ENCODE measurements at regions not wholly inside any gene's neighbourhood (a gene's known extent, or its start where the extent isn't known, plus 50 kb on each side); places are given as distances from the start of the nearest gene placed in this dataset.

- TF ChIP-seq JUN (IDR thresholded peaks at IDR 0.05; ENCODE audit: borderline replicate concordance, insufficient read depth, insufficient read length, low read depth) (no peak), MAX (IDR thresholded peaks at IDR 0.05; ENCODE audit: insufficient read depth, insufficient read length) (no peak), EZH2 (IDR thresholded peaks at IDR 0.05; ENCODE audit: borderline replicate concordance, low read depth, low read length, severe bottlenecking) (no peak), POLR2A (IDR thresholded peaks at IDR 0.05; ENCODE audit: low read depth, low read length) (no peak), MYC (IDR thresholded peaks at IDR 0.05; ENCODE audit: low read depth, low read length) (no peak), FOS (IDR thresholded peaks at IDR 0.05; ENCODE audit: borderline replicate concordance, insufficient read depth, low read length) (no peak), POLR2AphosphoS5 (IDR thresholded peaks at IDR 0.05; ENCODE audit: insufficient read depth, low read depth, low read length) (no peak), CTCF (IDR thresholded peaks at IDR 0.05; ENCODE audit: extremely low read depth in 1 of 2, insufficient read depth in 1 of 2, low read depth in 1 of 2, low read length in 2 of 2) (no peak), GATA2 (IDR thresholded peaks at IDR 0.05; ENCODE audit: insufficient read depth, insufficient read length, low read depth, low read length) (no peak)
- Histone ChIP-seq H2AFZ (ENCODE audit: low read depth, low read length) (no peak overlapping the region), H3K4me2 (ENCODE audit: insufficient read depth, low read length) (no peak overlapping the region), H3K79me2 (ENCODE audit: control insufficient read depth, insufficient read depth, low read length) (no peaks in the 10 kb centered on the region), H3K9me3 (replicated peaks; ENCODE audit: control insufficient read depth, insufficient read depth, low read length) (no peaks in the 10 kb centered on the region), H3K27ac (ENCODE audit: insufficient read depth, low read depth, low read length) (no peak overlapping the region), H4K20me1 (replicated peaks; ENCODE audit: control insufficient read depth, extremely low read depth, insufficient read depth, low read length) (no peaks in the 10 kb centered on the region), H3K36me3 (ENCODE audit: control insufficient read depth in 2 of 2, extremely low read depth in 1 of 2, insufficient read depth in 2 of 2, low read length in 2 of 2) (no peaks in the 10 kb centered on the region), H3K9ac (replicated peaks; ENCODE audit: extremely low read depth, insufficient read depth, low read length) (no peak overlapping the region), H3K9me1 (replicated peaks; ENCODE audit: control insufficient read depth, extremely low read depth, insufficient read depth, low read length) (no peaks in the 10 kb centered on the region), H3K27me3 (ENCODE audit: control insufficient read depth in 2 of 2, insufficient read depth in 2 of 2, low read length in 2 of 2) (no peaks in the 10 kb centered on the region), H3K4me1 (ENCODE audit: control insufficient read depth, extremely low read depth, insufficient read depth, low read length) (no peaks in the 10 kb centered on the region), H3K4me3 (replicated peaks in 1 of 3; ENCODE audit: insufficient read depth in 1 of 3, low read depth in 1 of 3, low read length in 3 of 3) (no peak overlapping the region)
- ChIA-PET POLR2A (no interaction called here), CTCF (interaction anchor here (1.3 to 4.6 kb wide), 6 partner anchors 10 to 561 kb away, joined by 3 to 38 read pairs (median 14); no protein-coding TSS in a partner anchor)
- no peak for FAIRE-seq
- DNase-seq (ENCODE audit: low read depth, low spot score): no peak
- BruUV-seq (replicated peaks): no TSS peak
- dilution Hi-C loops (cut with MboI; ENCODE audit: extremely low pct_ligation_motif_present, low sequenced_read_pairs) (no loop called here), intact Hi-C loops (cut with micrococcal nuclease) (loop anchor here (2.0 kb wide), 1 partner anchor 258 kb away; no protein-coding TSS in a partner anchor)
These were observed 395.7 kb upstream of the RARB start for GRCh38 chr3:25032344-25032743.

All from endothelial cell of umbilical vein (primary cell).